ENCODE measurements at regions not wholly inside any gene's neighbourhood (a gene's known extent, or its start where the extent isn't known, plus 50 kb on each side); places are given as distances from the start of the nearest gene placed in this dataset.
"Not testable (repeated sequence)": the region's sequence is repeated elsewhere in the genome, so short reads cannot be mapped to it uniquely, and the experiment has no call there.

- H3K9me3 Mint-ChIP-seq: no peaks in the 10 kb centered on the region
- ATAC-seq (no peak), DNase-seq (ENCODE audit: low spot score in 2 of 2) (no peak)
- no peak overlapping the region for H3K4me3 Mint-ChIP-seq
- H3K36me3 Mint-ChIP-seq: no peaks in the 10 kb centered on the region
- no peaks in the 10 kb centered on the region for H3K4me1 Mint-ChIP-seq
- H3K27ac Mint-ChIP-seq: no peak overlapping the region
Measured at GRCh38 chr15:66884115-66884622, 181.2 kb upstream of the SMAD3 start.

DNA sequence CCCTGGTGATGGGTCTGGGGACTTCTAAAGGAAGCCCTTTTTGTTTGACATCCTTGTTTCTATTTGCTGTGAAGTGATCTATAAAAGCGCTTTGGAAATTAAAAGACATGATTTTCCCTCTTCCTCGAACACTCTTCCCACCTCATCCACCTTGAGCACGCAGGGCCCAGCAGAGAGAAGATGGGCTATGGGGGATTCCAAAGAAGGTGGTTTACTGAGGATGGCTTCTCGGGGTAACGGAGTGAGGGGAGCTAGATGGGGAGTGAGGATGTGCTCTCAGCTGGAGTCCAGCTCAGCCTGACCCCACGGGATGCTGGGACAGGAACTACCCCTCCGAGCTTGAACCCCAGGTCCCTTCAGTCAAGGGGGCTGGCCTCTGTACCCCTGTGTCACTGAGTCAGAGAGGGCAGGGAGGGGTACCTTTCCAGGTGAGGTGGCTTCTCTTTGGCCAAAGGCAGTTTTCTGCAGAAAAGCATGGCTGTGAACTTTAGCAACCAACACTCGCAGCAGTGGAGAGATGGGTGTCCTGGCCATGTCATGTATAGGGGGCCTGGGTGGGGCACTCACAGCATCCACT, 180.7 kb upstream of the SMAD3 start:
- H3K36me3 Mint-ChIP-seq: no peaks in the 10 kb centered on the region
- H3K4me3 Mint-ChIP-seq: no peak overlapping the region
- H3K4me1 Mint-ChIP-seq: no peaks in the 10 kb centered on the region
- no peak for DNase-seq (ENCODE audit: low spot score in 2 of 2)
- no peak for ATAC-seq
- no peak overlapping the region for H3K27ac Mint-ChIP-seq
- no peaks in the 10 kb centered on the region for H3K9me3 Mint-ChIP-seq

GRCh38 chr15:66885281-66885915, 180.0 kb upstream of the SMAD3 start:
- Mint-ChIP-seq H3K4me1 (no peaks in the 10 kb centered on the region), H3K4me3 (no peak overlapping the region), H3K9me3 (no peaks in the 10 kb centered on the region), H3K36me3 (no peaks in the 10 kb centered on the region), H3K27ac (no peak overlapping the region)
- no peak for ATAC-seq
- DNase-seq (ENCODE audit: low spot score in 2 of 2): no peak

DNA sequence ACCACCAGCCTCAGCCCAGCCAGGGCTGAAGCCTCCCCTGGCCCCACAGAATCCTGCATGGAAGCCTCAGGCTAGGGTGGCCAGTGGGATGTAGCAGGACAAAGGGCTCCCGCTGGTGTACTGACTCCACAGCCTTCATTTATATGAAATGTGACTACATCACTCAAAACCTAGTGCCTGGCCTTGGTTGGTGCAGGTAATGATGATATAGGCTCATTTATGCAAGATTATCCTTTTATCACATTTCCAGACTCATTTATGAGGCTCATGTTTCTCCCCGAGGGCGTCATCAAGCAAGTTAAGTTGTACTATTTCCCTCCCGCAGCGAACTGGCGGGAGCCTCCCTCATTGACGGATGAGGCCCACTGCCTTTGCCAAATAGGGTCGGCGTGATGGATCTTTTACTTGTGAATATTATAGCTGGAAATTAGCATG, 179.1 kb upstream of the SMAD3 start:
- H3K4me3 Mint-ChIP-seq: no peak overlapping the region
- no peaks in the 10 kb centered on the region for H3K36me3 Mint-ChIP-seq
- DNase-seq (ENCODE audit: low spot score in 2 of 2) (no peak), ATAC-seq (no peak)
- no peaks in the 10 kb centered on the region for H3K9me3 Mint-ChIP-seq
- no peak overlapping the region for H3K27ac Mint-ChIP-seq
- H3K4me1 Mint-ChIP-seq: no peaks in the 10 kb centered on the region

DNA sequence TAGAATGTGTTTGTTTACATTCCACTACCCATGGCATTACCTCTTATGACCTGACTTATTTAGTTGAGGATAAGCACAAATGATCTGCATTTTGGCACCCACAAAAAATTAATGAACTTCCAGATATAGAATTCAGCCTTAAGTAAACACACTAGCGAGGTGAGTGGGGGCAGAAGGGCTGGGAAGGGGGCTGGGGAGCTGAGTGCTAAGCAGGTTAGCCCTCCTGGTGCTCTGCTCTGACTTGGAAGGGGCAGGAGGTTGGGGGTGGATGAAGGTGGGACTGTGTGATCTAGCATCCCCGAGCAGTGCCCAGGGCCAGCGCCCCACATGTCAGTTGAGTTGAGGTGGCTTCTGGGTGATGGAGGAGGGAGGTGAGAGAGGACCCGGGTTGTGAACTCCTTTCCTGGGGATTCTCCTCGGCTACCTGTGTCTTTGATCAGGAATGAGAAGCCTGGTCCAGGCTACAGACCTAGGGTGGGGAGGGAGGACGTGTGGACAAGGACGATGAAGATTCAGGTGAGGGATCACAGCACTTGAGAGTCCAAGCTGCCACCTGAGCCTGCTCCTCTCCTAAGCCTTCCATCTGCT, 178.6 kb upstream of the SMAD3 start:
- Mint-ChIP-seq H3K4me3 (no peak overlapping the region), H3K4me1 (no peaks in the 10 kb centered on the region), H3K36me3 (no peaks in the 10 kb centered on the region), H3K27ac (no peak overlapping the region), H3K9me3 (no peaks in the 10 kb centered on the region)
- no peak for ATAC-seq
- no peak for DNase-seq (ENCODE audit: low spot score in 2 of 2)

DNA sequence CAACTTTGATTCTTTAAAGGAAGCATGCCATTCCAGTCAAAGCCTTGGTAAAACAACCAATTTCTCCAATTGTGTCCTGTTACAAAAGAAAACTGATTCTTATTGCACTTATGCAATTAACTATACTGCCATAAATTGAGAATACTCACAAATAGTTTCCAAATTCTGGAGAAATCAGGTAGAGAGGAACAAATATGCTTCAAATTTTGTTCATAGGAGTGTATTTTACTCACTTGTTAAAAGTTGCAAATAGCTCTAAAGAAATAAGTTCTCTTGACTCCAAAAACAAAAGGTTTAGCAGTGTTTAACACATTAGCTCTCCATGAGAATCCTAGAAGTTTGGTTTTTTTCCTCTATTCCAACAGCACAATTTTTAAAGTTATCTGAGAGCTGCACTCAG, 176.1 kb upstream of the SMAD3 start:
- not testable (repeated sequence) for H3K36me3 Mint-ChIP-seq; H3K27ac Mint-ChIP-seq; H3K4me1 Mint-ChIP-seq; H3K4me3 Mint-ChIP-seq; ATAC-seq; H3K9me3 Mint-ChIP-seq; DNase-seq (ENCODE audit: low spot score in 2 of 2)

DNA sequence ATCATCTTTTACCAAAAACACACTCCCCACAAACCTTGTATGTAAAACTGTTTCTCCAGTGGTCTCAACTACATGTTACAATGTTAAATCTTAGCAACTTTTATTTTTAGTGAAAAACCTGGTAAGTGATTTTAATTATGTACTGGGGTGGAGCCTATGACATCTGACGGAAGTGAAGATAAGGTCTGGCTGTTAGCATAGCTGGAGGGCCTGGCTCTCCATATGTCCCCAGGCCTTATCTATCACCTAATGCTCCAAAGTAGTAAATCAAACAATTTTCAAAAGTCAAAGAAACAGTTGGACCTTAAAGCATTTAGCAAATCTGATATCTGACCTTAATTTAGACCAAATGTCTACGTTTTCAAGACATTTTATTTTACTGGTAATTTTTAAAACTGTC, 173.6 kb upstream of the SMAD3 start:
- Mint-ChIP-seq H3K4me1 (no peaks in the 10 kb centered on the region), H3K27ac (no peak overlapping the region), H3K36me3 (no peaks in the 10 kb centered on the region), H3K9me3 (no peaks in the 10 kb centered on the region), H3K4me3 (no peak overlapping the region)
- DNase-seq (ENCODE audit: low spot score in 2 of 2) (no peak), ATAC-seq (no peak)

- no peak overlapping the region for H3K27ac Mint-ChIP-seq
- H3K9me3 Mint-ChIP-seq: no peaks in the 10 kb centered on the region
- ATAC-seq (no peak), DNase-seq (ENCODE audit: low spot score in 2 of 2) (no peak)
- H3K4me3 Mint-ChIP-seq: no peak overlapping the region
- no peaks in the 10 kb centered on the region for H3K36me3 Mint-ChIP-seq
- no peaks in the 10 kb centered on the region for H3K4me1 Mint-ChIP-seq
Measured at GRCh38 chr15:66893294-66893693, 172.1 kb upstream of the SMAD3 start.

DNA sequence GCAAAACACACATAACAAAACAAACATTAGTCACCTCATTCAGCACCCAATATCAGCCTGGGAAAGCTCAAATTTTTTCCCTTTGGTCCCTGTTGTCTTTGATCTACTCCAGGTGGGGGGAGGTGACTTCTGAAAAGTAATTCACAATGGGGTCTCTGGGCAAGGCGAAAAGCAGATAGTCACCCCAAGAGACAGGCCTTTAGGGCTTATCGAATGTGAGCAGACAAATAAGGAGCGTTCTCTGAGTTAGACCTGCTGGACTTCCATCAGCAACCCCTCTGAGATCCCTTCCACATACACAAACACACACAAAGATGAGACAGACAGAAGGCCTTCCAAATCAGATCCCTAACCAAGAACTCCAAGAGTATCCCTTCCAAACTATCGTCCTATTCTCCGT, 171.0 kb upstream of the SMAD3 start:
- no peak overlapping the region for H3K27ac Mint-ChIP-seq
- H3K36me3 Mint-ChIP-seq: no peaks in the 10 kb centered on the region
- no peaks in the 10 kb centered on the region for H3K9me3 Mint-ChIP-seq
- H3K4me3 Mint-ChIP-seq: no peak overlapping the region
- DNase-seq (ENCODE audit: low spot score in 2 of 2) (no peak), ATAC-seq (no peak)
- H3K4me1 Mint-ChIP-seq: no peaks in the 10 kb centered on the region

GRCh38 chr15:66894986-66895780, 170.2 kb upstream of the SMAD3 start:
- ATAC-seq (no peak), DNase-seq (ENCODE audit: low spot score in 2 of 2) (no peak)
- no peak overlapping the region for H3K4me3 Mint-ChIP-seq
- no peaks in the 10 kb centered on the region for H3K36me3 Mint-ChIP-seq
- no peaks in the 10 kb centered on the region for H3K9me3 Mint-ChIP-seq
- no peaks in the 10 kb centered on the region for H3K4me1 Mint-ChIP-seq
- H3K27ac Mint-ChIP-seq: no peak overlapping the region

DNA sequence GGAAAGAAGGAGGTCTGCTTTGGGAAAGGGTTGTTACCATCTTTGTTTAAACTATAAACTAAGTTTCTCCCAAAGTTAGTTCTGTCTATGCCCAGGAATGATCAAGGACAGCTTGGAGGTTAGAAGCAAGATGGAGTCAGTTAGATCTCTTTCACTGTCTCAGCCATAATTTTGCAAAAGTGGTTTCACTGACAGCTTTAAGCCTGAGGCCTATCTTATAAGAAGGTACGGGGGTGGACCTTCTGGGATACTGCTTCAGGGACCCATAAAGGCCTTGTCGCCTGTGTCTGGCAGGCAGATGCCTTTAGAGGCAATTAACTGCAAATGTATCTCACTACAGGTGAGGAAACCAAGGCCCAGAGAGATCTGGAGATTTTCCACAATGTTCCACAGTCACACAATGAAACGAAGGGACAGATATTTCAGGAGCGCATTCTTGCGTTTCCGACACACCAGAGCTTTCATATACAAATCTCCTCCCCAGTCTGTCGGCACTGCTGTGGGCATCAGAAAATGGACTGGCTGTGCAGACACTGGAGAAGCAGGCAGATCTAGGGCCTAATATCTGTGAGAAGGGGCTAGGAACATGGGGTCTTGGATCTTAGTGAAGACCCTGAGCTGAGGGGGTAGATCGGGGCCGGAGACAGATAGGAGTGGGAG, 169.5 kb upstream of the SMAD3 start:
- H3K9me3 Mint-ChIP-seq: no peaks in the 10 kb centered on the region
- H3K27ac Mint-ChIP-seq: no peak overlapping the region
- DNase-seq (ENCODE audit: low spot score in 2 of 2) (no peak), ATAC-seq (no peak)
- no peak overlapping the region for H3K4me3 Mint-ChIP-seq
- no peaks in the 10 kb centered on the region for H3K36me3 Mint-ChIP-seq
- H3K4me1 Mint-ChIP-seq: no peaks in the 10 kb centered on the region

DNA sequence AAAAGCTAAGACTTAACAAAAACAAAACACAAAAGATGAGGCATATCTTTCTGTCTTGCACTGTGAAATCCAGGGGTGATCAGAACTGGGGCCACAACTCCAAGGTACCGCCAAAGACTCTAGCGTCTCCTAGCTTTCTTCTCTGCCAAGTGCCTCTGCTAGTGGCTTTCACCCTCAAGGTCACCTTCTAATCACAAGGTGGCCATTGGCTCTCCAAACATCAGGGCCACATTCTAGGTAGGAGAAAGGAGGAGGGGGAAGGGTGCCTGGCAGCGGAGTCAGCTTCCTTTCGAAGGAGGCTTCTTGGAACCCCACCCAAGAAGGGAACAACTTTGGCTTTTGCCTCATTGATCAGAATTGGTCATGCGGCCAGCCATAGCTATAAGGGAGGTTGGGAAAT, 168.8 kb upstream of the SMAD3 start:
- H3K27ac Mint-ChIP-seq: no peak overlapping the region
- H3K4me1 Mint-ChIP-seq: no peaks in the 10 kb centered on the region
- no peak for DNase-seq (ENCODE audit: low spot score in 2 of 2)
- ATAC-seq: no peak
- no peaks in the 10 kb centered on the region for H3K36me3 Mint-ChIP-seq
- H3K9me3 Mint-ChIP-seq: no peaks in the 10 kb centered on the region
- no peak overlapping the region for H3K4me3 Mint-ChIP-seq

DNA sequence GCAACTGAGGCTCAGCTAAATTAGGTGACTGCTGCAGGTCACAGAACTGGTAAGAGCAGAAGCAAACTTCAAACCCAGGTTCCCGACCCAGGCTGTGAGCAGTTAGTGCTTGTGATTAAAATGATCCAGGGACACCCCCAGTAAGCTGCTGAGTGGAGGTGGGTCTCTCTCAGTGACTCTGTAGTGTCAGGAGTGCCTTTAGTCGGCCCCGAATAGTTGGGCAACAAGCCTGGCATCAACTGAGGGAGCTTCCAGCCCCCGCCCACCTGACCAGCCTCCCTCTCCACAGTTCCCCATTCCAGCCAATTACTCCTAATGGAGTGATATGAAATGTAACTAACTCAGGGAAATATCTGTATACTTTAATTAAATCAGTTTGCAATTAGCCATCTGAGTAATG, 168.0 kb upstream of the SMAD3 start:
- no peaks in the 10 kb centered on the region for H3K9me3 Mint-ChIP-seq
- H3K4me1 Mint-ChIP-seq: no peaks in the 10 kb centered on the region
- no peak overlapping the region for H3K27ac Mint-ChIP-seq
- no peaks in the 10 kb centered on the region for H3K36me3 Mint-ChIP-seq
- no peak overlapping the region for H3K4me3 Mint-ChIP-seq
- no peak for ATAC-seq
- no peak for DNase-seq (ENCODE audit: low spot score in 2 of 2)

- DNase-seq (ENCODE audit: low spot score in 2 of 2) (no peak), ATAC-seq (no peak)
- Mint-ChIP-seq H3K27ac (no peak overlapping the region), H3K36me3 (no peaks in the 10 kb centered on the region), H3K4me3 (no peak overlapping the region), H3K9me3 (no peaks in the 10 kb centered on the region), H3K4me1 (no peaks in the 10 kb centered on the region)
Measured at GRCh38 chr15:66897971-66898370, 167.4 kb upstream of the SMAD3 start.

GRCh38 chr15:66898656-66899386, 166.6 kb upstream of the SMAD3 start:
- H3K27ac Mint-ChIP-seq: no peak overlapping the region

More at GRCh38 chr15:66898656-66899386, 166.6 kb upstream of the SMAD3 start:
- ATAC-seq (no peak), DNase-seq (ENCODE audit: low spot score in 2 of 2) (no peak)
- peaks cover 3% of the 10 kb centered on the region for H3K4me1 Mint-ChIP-seq
- H3K36me3 Mint-ChIP-seq: no peaks in the 10 kb centered on the region
- H3K4me3 Mint-ChIP-seq: no peak overlapping the region
- H3K9me3 Mint-ChIP-seq: no peaks in the 10 kb centered on the region

All from stimulated activated effector memory CD8-positive, alpha-beta T cell treated with anti-CD3 and anti-CD28 coated beads, Interleukin-12 subunit alpha, Interleukin-12 subunit beta, amount 100 ng/mL, for 72 hours (primary cell).